HL-60 (cell line): ENCODE measurements at regions not wholly inside any gene's neighbourhood (a gene's known extent, or its start where the extent isn't known, plus 50 kb on each side); places are given as distances from the start of the nearest gene placed in this dataset.

Experiments used
- DNase-seq, 2 experiments: peaks; one replicate each; pipeline ENCODE4 v3.0.0-alpha.2; 2010 to 2020; ENCODE audit warnings: low read depth in 1 of 2, low spot score in 1 of 2
- H3K27ac ChIP-seq: fragments of 250-450 bp; sonication (Bioruptor Pico); replicated peaks from 2 replicates; pipeline ENCODE4 v1.5.1; 2020; ENCODE audit warnings: mild to moderate bottlenecking, moderate library complexity
- H3K27me3 ChIP-seq: fragments of 250-450 bp; sonication (Bioruptor Pico); 2 replicates; pipeline ENCODE4 v1.5.1; 2021; ENCODE audit warnings: mild to moderate bottlenecking, moderate library complexity; ENCODE audit not compliant: insufficient read depth, poor library complexity, severe bottlenecking
- H3K4me3 ChIP-seq: replicated peaks from 2 replicates; pipeline ENCODE4 v1.5.1; 2011; ENCODE audit warnings: mild to moderate bottlenecking, control low read depth, low read length; ENCODE audit not compliant: insufficient read depth
- CTCF ChIP-seq: IDR thresholded peaks from one replicate; pipeline ENCODE4 v1.5.1; 2011; ENCODE audit warnings: low read length, control low read depth, inconsistent platforms; ENCODE audit not compliant: insufficient read depth
- GABPA ChIP-seq: IDR thresholded peaks from 2 replicates; pipeline ENCODE4 v1.6.1; 2012; ENCODE audit warnings: low read depth
- POLR2AphosphoS5 ChIP-seq: IDR thresholded peaks from 2 replicates; pipeline ENCODE4 v1.6.1; 2012; ENCODE audit warnings: low read depth
- REST ChIP-seq: IDR thresholded peaks from 2 replicates; pipeline ENCODE4 v1.6.1; 2012; ENCODE audit warnings: low read depth; ENCODE audit not compliant: insufficient replicate concordance
- SPI1 ChIP-seq: IDR thresholded peaks from 2 replicates; pipeline ENCODE4 v1.6.1; 2012; ENCODE audit warnings: low read depth, mild to moderate bottlenecking, borderline replicate concordance

DNA sequence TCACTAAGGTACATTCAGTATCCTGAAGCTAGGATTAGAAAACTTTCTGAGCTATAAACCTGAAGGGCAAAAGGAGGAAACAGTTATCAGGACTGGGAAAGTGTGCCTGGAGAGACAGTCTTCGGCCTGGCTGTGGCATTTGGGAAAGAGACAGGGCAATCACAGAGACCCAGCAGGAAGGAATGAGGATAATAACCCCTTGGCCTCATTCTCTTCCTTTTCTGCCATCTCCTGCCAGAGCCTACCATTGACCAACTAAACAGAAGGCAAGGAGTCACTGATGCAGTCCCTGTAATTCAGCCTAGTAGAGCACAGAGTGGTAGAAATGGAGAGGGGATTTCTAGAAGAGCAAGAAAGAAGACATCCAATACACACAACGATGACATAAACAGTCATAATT lies 359.4 kb downstream of the HDGFL1 start:
- H3K27me3 ChIP-seq: no peaks in the 10 kb centered on the region
- TF ChIP-seq CTCF (no peak), GABPA (no peak), SPI1 (no peak), POLR2AphosphoS5 (no peak), REST (no peak)
- H3K4me3 ChIP-seq: no peak overlapping the region
- DNase-seq: no peak
- H3K27ac ChIP-seq: no peak overlapping the region

GRCh38 chr6:22929311-22929985 lies 360.1 kb downstream of the HDGFL1 start:
- DNase-seq: peak in 1 of 2 experiments; percentile 3
- Histone ChIP-seq H3K27me3 (no peaks in the 10 kb centered on the region), H3K27ac (no peak overlapping the region), H3K4me3 (no peak overlapping the region)
- TF ChIP-seq GABPA (no peak), SPI1 (peak; percentile 72)

DNA sequence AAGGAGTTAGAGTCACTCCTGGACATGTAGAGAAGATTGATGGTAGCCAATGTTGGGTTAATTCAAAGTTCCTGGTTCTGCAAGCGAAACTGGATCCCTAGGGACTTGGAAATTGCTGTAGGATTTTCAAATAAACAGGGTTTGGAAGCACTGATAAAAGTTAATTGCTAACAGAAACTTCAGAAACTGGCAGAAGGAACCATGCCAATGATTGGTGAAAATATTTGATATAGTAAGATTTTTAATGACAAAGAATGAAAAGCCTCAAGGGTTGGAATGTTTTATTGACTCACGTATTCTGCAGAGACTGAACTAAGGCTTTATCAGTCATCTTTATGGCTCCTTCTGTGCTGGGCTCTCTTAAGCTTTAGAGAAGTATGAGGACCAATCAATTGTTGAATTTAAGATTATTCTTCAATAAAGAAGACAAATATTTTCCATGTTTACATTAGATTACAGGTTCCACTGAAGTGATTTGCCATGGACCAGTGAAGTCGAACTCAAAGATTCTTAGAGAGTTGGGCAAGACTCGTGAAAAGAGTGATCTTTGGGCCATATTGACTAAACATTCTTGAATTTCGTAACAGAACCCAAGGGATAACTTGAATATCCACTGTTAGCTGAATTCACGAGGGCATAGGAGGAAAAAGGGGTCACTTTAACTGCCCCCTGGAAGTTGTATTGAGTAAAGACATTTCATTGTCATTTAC lies 371.4 kb downstream of the HDGFL1 start:
- no peak overlapping the region for H3K27ac ChIP-seq
- TF ChIP-seq GABPA (no peak), REST (no peak), SPI1 (no peak), POLR2AphosphoS5 (no peak), CTCF (no peak)
- DNase-seq: no peak
- H3K4me3 ChIP-seq: no peak overlapping the region
- H3K27me3 ChIP-seq: no peaks in the 10 kb centered on the region

DNA sequence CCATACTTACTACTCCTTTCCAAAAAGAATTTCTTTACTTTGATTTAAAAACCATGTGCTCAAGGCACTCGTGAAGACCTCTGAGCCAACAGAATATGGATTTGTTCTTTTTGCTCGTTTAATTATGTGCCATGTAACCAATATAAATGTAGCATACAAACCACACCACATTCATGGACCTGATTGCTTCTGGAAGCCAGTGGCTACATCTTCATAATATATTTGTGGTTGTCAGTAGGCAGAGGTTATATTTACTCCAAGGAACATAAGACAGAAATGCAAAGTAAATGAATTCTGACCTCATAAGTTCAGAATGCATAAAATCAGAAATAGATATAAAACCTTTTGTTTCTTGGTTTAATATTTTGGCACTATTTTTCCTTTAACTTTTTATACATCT lies 373.0 kb downstream of the HDGFL1 start:
- Histone ChIP-seq H3K27ac (no peak overlapping the region), H3K4me3 (no peak overlapping the region), H3K27me3 (no peaks in the 10 kb centered on the region)
- no peak for TF ChIP-seq SPI1
- TF ChIP-seq REST: no peak
- no peak for TF ChIP-seq POLR2AphosphoS5
- TF ChIP-seq CTCF: no peak
- no peak for TF ChIP-seq GABPA
- DNase-seq: no peak
